GM19395 (cell line): ENCODE measurements at regions not wholly inside any gene's neighbourhood (a gene's known extent, or its start where the extent isn't known, plus 50 kb on each side); places are given as distances from the start of the nearest gene placed in this dataset.

Source experiments
- ATAC-seq: cut with Tn5 transposase; IDR thresholded peaks from one replicate; pipeline ENCODE4 v1.9.1; 2021; ENCODE audit warnings: mild to moderate bottlenecking, moderate library complexity; ENCODE audit not compliant: unreplicated experiment

DNA sequence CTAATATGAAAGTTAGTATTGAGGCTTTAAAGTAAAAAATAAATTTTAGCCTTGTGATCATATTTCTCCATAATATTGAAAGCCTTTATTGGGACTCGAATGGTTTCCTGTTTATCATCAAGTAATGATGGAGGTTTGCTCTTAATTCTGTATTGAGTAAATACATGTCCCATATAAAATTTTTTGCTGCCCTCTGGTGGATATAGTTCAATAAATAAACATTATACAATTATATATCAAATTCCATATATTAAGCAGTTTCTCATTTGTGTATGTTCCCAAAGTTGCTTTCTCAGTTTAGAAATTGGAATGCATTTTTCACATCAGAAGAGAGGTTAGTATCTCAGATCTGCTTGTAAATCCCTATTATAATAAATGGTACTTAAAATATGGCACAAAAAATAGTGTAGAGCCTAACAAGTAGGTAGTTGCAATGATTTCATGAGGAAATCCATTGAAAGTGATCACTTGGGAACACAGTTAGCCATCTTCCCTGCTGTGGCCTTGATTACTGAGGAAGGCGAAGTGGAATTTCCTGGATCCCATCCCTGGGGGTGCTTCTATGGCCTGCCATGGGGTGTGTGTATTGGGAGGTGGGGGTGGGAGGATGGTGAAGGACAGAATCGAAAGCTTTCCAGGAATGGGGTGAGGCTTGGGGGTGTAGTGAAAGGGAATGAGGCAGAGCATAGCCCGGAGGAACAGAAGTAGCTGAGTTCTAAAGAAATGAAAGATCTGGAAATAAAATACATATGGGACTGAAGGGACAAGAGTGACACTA is 84.1 kb upstream of the C21orf91 start:
- ATAC-seq: no peak

- no peak for ATAC-seq
Measured at GRCh38 chr21:17901458-17902079, 82.4 kb upstream of the C21orf91 start.

DNA sequence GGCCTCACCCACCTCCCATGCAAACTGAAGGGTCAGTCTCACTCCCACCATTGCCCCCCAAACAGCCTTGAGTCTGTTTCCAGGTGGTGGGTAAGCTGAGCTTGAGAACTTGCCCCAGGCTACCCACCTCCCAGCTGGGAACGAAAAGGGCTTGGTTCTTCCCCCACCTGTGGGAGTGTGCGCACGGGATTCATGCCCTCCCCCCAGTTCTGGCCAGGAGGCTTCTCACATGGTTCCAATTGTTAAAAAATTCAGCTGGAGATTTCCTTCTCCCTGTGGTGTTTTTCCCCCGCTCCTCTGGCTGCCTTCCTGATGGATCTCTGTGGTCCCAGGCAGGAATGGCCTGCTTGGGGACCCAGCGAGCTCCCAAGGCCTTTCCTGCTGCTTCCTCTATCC is 81.8 kb upstream of the C21orf91 start:
- ATAC-seq: no peak

GRCh38 chr21:17900281-17900989 is 81.3 kb upstream of the C21orf91 start:
- no peak for ATAC-seq

- ATAC-seq: no peak
Measured at GRCh38 chr21:17889171-17889570, 70.0 kb upstream of the C21orf91 start.

- ATAC-seq: no peak
Measured at GRCh38 chr21:17869115-17869514, 50.0 kb upstream of the C21orf91 start.
